ENCODE measurements at regions not wholly inside any gene's neighbourhood (a gene's known extent, or its start where the extent isn't known, plus 50 kb on each side); places are given as distances from the start of the nearest gene placed in this dataset.
A peak's percentile ranks its signal among the peaks of the same experiment; 100 is the strongest.

- Histone ChIP-seq H3K36me3 (ENCODE audit: control insufficient read depth, insufficient read depth, low read length) (no peaks in the 10 kb centered on the region), H3K4me3 (ENCODE audit: low read depth, low read length) (no peak overlapping the region), H3K27me3 (ENCODE audit: control insufficient read depth, insufficient read depth, low read length) (no peaks in the 10 kb centered on the region), H3K4me1 (ENCODE audit: control insufficient read depth, insufficient read depth, low read length) (no peaks in the 10 kb centered on the region), H3K27ac (ENCODE audit: low read depth, low read length) (no peak overlapping the region), H3K9me3 (ENCODE audit: control insufficient read depth, insufficient read depth, low read length) (no peaks in the 10 kb centered on the region)
- 100% methylated on average over 3 of the region's 5 CpGs for WGBS (ENCODE audit: insufficient coverage)
- no peak for DNase-seq (ENCODE audit: low read depth in 4 of 6, low spot score in 6 of 6)
Measured at GRCh38 chr9:109830545-109830944, 50.5 kb downstream of the PALM2AKAP2 start.

GRCh38 chr9:109831998-109832658, 52.1 kb downstream of the PALM2AKAP2 start:
- Histone ChIP-seq H3K4me1 (ENCODE audit: control insufficient read depth, insufficient read depth, low read length) (no peaks in the 10 kb centered on the region), H3K9me3 (ENCODE audit: control insufficient read depth, insufficient read depth, low read length) (no peaks in the 10 kb centered on the region), H3K36me3 (ENCODE audit: control insufficient read depth, insufficient read depth, low read length) (no peaks in the 10 kb centered on the region), H3K27ac (ENCODE audit: low read depth, low read length) (no peak overlapping the region), H3K4me3 (ENCODE audit: low read depth, low read length) (no peak overlapping the region), H3K27me3 (ENCODE audit: control insufficient read depth, insufficient read depth, low read length) (no peaks in the 10 kb centered on the region)
- WGBS (ENCODE audit: insufficient coverage): 52% methylated on average over 3 of the region's 6 CpGs
- no peak for DNase-seq (ENCODE audit: low read depth in 4 of 6, low spot score in 6 of 6)

DNA sequence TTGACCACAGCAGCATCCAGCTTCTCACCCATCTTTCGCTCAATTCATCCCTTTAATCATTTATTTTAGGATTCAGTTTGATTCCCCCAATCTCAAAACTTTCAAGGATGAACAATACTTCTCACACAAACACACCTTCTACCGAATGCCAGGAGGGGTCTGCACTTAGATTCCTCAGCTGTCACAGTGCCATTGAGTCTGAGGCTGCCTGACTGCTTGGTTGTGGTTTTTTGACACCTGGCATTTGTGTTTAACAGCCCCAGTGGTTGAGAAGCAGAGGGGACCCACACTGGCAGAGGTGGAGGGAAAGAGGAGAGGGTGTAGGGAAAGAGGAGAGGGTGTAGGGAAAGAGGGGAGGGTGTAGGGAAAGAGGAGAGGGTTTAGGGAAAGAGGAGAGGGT, 54.9 kb downstream of the PALM2AKAP2 start:
- H3K27me3 ChIP-seq (ENCODE audit: control insufficient read depth, insufficient read depth, low read length): no peaks in the 10 kb centered on the region
- H3K4me1 ChIP-seq (ENCODE audit: control insufficient read depth, insufficient read depth, low read length): no peaks in the 10 kb centered on the region
- 94% methylated on average over 2 of the region's 2 CpGs for WGBS (ENCODE audit: insufficient coverage)
- H3K36me3 ChIP-seq (ENCODE audit: control insufficient read depth, insufficient read depth, low read length): no peaks in the 10 kb centered on the region
- no peak for DNase-seq (ENCODE audit: low read depth in 4 of 6, low spot score in 6 of 6)
- H3K4me3 ChIP-seq (ENCODE audit: low read depth, low read length): no peak overlapping the region
- H3K9me3 ChIP-seq (ENCODE audit: control insufficient read depth, insufficient read depth, low read length): no peaks in the 10 kb centered on the region
- no peak overlapping the region for H3K27ac ChIP-seq (ENCODE audit: low read depth, low read length)

- peaks cover 4% of the 10 kb centered on the region for H3K4me1 ChIP-seq (ENCODE audit: control insufficient read depth, insufficient read depth, low read length)
- no peaks in the 10 kb centered on the region for H3K9me3 ChIP-seq (ENCODE audit: control insufficient read depth, insufficient read depth, low read length)
- DNase-seq (ENCODE audit: low read depth in 4 of 6, low spot score in 6 of 6): peak in 3 of 6 donors; percentile 20 to 90 (median 32)
- WGBS (ENCODE audit: insufficient coverage): 25% methylated on average over 7 of the region's 11 CpGs
- no peak overlapping the region for H3K4me3 ChIP-seq (ENCODE audit: low read depth, low read length)
- H3K36me3 ChIP-seq (ENCODE audit: control insufficient read depth, insufficient read depth, low read length): no peaks in the 10 kb centered on the region
- no peak overlapping the region for H3K27ac ChIP-seq (ENCODE audit: low read depth, low read length)
- H3K27me3 ChIP-seq (ENCODE audit: control insufficient read depth, insufficient read depth, low read length): no peaks in the 10 kb centered on the region
Measured at GRCh38 chr9:109843641-109844040, 63.6 kb downstream of the PALM2AKAP2 start.

- H3K4me1 ChIP-seq (ENCODE audit: control insufficient read depth, insufficient read depth, low read length): peaks cover 4% of the 10 kb centered on the region
- peak in 1 of 6 donors; percentile 54 for DNase-seq (ENCODE audit: low read depth in 4 of 6, low spot score in 6 of 6)
- no peaks in the 10 kb centered on the region for H3K36me3 ChIP-seq (ENCODE audit: control insufficient read depth, insufficient read depth, low read length)
- no peaks in the 10 kb centered on the region for H3K9me3 ChIP-seq (ENCODE audit: control insufficient read depth, insufficient read depth, low read length)
- no peaks in the 10 kb centered on the region for H3K27me3 ChIP-seq (ENCODE audit: control insufficient read depth, insufficient read depth, low read length)
- no peak overlapping the region for H3K27ac ChIP-seq (ENCODE audit: low read depth, low read length)
- 92% methylated on average over 1 of the region's 2 CpGs for WGBS (ENCODE audit: insufficient coverage)
- no peak overlapping the region for H3K4me3 ChIP-seq (ENCODE audit: low read depth, low read length)
Measured at GRCh38 chr9:109845226-109845625, 65.2 kb downstream of the PALM2AKAP2 start.

GRCh38 chr9:109846776-109847175, 66.8 kb downstream of the PALM2AKAP2 start:
- 90% methylated on average over 3 of the region's 4 CpGs for WGBS (ENCODE audit: insufficient coverage)
- no peak overlapping the region for H3K27ac ChIP-seq (ENCODE audit: low read depth, low read length)
- H3K27me3 ChIP-seq (ENCODE audit: control insufficient read depth, insufficient read depth, low read length): no peaks in the 10 kb centered on the region

DNA sequence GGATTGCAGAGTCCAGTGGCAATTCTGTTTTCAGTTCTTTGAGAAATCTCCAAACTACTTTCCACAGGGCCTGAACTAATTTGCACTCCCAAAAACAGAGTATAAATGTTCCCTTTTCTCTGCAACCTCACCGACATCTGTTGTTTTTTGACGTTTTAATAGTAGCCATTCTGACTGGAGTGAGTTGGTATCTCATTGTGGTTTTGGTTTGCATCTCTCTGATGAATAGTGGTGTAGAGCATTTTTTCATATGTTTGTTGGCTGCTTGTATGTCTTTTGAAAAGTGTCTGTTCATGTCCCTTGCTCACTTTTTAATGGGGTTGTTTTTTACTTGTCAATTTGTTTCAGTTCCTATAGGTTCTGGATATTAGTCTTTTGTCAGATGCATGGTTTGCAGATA, 72.6 kb downstream of the PALM2AKAP2 start:
- no peak overlapping the region for H3K27ac ChIP-seq (ENCODE audit: low read depth, low read length)
- WGBS (ENCODE audit: insufficient coverage): 75% methylated on average over 1 of the region's 2 CpGs

More at GRCh38 chr9:109846776-109847175, 66.8 kb downstream of the PALM2AKAP2 start:
- Histone ChIP-seq H3K36me3 (ENCODE audit: control insufficient read depth, insufficient read depth, low read length) (no peaks in the 10 kb centered on the region), H3K4me1 (ENCODE audit: control insufficient read depth, insufficient read depth, low read length) (peaks cover 4% of the 10 kb centered on the region), H3K9me3 (ENCODE audit: control insufficient read depth, insufficient read depth, low read length) (no peaks in the 10 kb centered on the region), H3K4me3 (ENCODE audit: low read depth, low read length) (no peak overlapping the region)
- DNase-seq (ENCODE audit: low read depth in 4 of 6, low spot score in 6 of 6): no peak

GRCh38 chr9:109855540-109855939, 75.5 kb downstream of the PALM2AKAP2 start:
- H3K27ac ChIP-seq (ENCODE audit: low read depth, low read length): no peak overlapping the region

More for the DNA sequence above, 72.6 kb downstream of the PALM2AKAP2 start:
- H3K4me3 ChIP-seq (ENCODE audit: low read depth, low read length): no peak overlapping the region
- no peaks in the 10 kb centered on the region for H3K27me3 ChIP-seq (ENCODE audit: control insufficient read depth, insufficient read depth, low read length)
- H3K4me1 ChIP-seq (ENCODE audit: control insufficient read depth, insufficient read depth, low read length): no peaks in the 10 kb centered on the region
- no peak for DNase-seq (ENCODE audit: low read depth in 4 of 6, low spot score in 6 of 6)
- no peaks in the 10 kb centered on the region for H3K36me3 ChIP-seq (ENCODE audit: control insufficient read depth, insufficient read depth, low read length)
- H3K9me3 ChIP-seq (ENCODE audit: control insufficient read depth, insufficient read depth, low read length): no peaks in the 10 kb centered on the region

GRCh38 chr9:109856785-109857184, 76.8 kb downstream of the PALM2AKAP2 start:
- no peaks in the 10 kb centered on the region for H3K27me3 ChIP-seq (ENCODE audit: control insufficient read depth, insufficient read depth, low read length)
- H3K4me1 ChIP-seq (ENCODE audit: control insufficient read depth, insufficient read depth, low read length): no peaks in the 10 kb centered on the region
- H3K9me3 ChIP-seq (ENCODE audit: control insufficient read depth, insufficient read depth, low read length): no peaks in the 10 kb centered on the region
- no peak overlapping the region for H3K4me3 ChIP-seq (ENCODE audit: low read depth, low read length)
- 60% methylated on average over 5 of the region's 6 CpGs for WGBS (ENCODE audit: insufficient coverage)
- no peak for DNase-seq (ENCODE audit: low read depth in 4 of 6, low spot score in 6 of 6)
- H3K27ac ChIP-seq (ENCODE audit: low read depth, low read length): no peak overlapping the region
- H3K36me3 ChIP-seq (ENCODE audit: control insufficient read depth, insufficient read depth, low read length): no peaks in the 10 kb centered on the region

More at GRCh38 chr9:109855540-109855939, 75.5 kb downstream of the PALM2AKAP2 start:
- Histone ChIP-seq H3K4me1 (ENCODE audit: control insufficient read depth, insufficient read depth, low read length) (no peaks in the 10 kb centered on the region), H3K27me3 (ENCODE audit: control insufficient read depth, insufficient read depth, low read length) (no peaks in the 10 kb centered on the region), H3K36me3 (ENCODE audit: control insufficient read depth, insufficient read depth, low read length) (no peaks in the 10 kb centered on the region), H3K9me3 (ENCODE audit: control insufficient read depth, insufficient read depth, low read length) (no peaks in the 10 kb centered on the region), H3K4me3 (ENCODE audit: low read depth, low read length) (no peak overlapping the region)
- DNase-seq (ENCODE audit: low read depth in 4 of 6, low spot score in 6 of 6): no peak
- WGBS (ENCODE audit: insufficient coverage): no CpG with 5 or more reads among the region's 2 CpGs

- Histone ChIP-seq H3K4me3 (ENCODE audit: low read depth, low read length) (no peak overlapping the region), H3K9me3 (ENCODE audit: control insufficient read depth, insufficient read depth, low read length) (no peaks in the 10 kb centered on the region), H3K4me1 (ENCODE audit: control insufficient read depth, insufficient read depth, low read length) (no peaks in the 10 kb centered on the region), H3K27me3 (ENCODE audit: control insufficient read depth, insufficient read depth, low read length) (no peaks in the 10 kb centered on the region), H3K36me3 (ENCODE audit: control insufficient read depth, insufficient read depth, low read length) (no peaks in the 10 kb centered on the region), H3K27ac (ENCODE audit: low read depth, low read length) (no peak overlapping the region)
- DNase-seq (ENCODE audit: low read depth in 4 of 6, low spot score in 6 of 6): no peak
- no CpG with 5 or more reads among the region's 1 CpG for WGBS (ENCODE audit: insufficient coverage)
Measured at GRCh38 chr9:109857336-109857735, 77.3 kb downstream of the PALM2AKAP2 start.

Data from spinal cord (tissue), 9 donors.